ENCODE measurements at regions not wholly inside any gene's neighbourhood (a gene's known extent, or its start where the extent isn't known, plus 50 kb on each side); places are given as distances from the start of the nearest gene placed in this dataset.

GRCh38 chr9:2453106-2453505 is 168.5 kb upstream of the VLDLR start:
- no peak for DNase-seq (ENCODE audit: low spot score)

GRCh38 chr9:2453701-2454100 is 167.9 kb upstream of the VLDLR start:
- no peak for DNase-seq (ENCODE audit: low spot score)

GRCh38 chr9:2459756-2460155 is 161.8 kb upstream of the VLDLR start:
- no peak for DNase-seq (ENCODE audit: low spot score)

- no peak for DNase-seq (ENCODE audit: low spot score)
Observed at GRCh38 chr9:2461892-2462291, 159.7 kb upstream of the VLDLR start.

GRCh38 chr9:2464624-2465023 is 157.0 kb upstream of the VLDLR start:
- DNase-seq (ENCODE audit: low spot score) = no peak

- DNase-seq (ENCODE audit: low spot score) = no peak
Observed at GRCh38 chr9:2465516-2465915, 156.1 kb upstream of the VLDLR start.

- DNase-seq (ENCODE audit: low spot score) = peak; percentile 58
Observed at GRCh38 chr9:2465921-2466460, 155.6 kb upstream of the VLDLR start.

- no peak for DNase-seq (ENCODE audit: low spot score)
Observed at GRCh38 chr9:2466703-2467102, 154.9 kb upstream of the VLDLR start.

GRCh38 chr9:2469681-2470221 is 151.8 kb upstream of the VLDLR start:
- DNase-seq (ENCODE audit: low spot score) = peak; percentile 20

GRCh38 chr9:2473681-2474080 is 147.9 kb upstream of the VLDLR start:
- DNase-seq (ENCODE audit: low spot score) = no peak

- DNase-seq (ENCODE audit: low spot score) = no peak
Observed at GRCh38 chr9:2477755-2478154, 143.8 kb upstream of the VLDLR start.

GRCh38 chr9:2478421-2478820 is 143.2 kb upstream of the VLDLR start:
- no peak for DNase-seq (ENCODE audit: low spot score)

GRCh38 chr9:2479056-2479565 is 142.5 kb upstream of the VLDLR start:
- DNase-seq (ENCODE audit: low spot score) = no peak

GRCh38 chr9:2480255-2480837 is 141.2 kb upstream of the VLDLR start:
- no peak for DNase-seq (ENCODE audit: low spot score)

- no peak for DNase-seq (ENCODE audit: low spot score)
Observed at GRCh38 chr9:2481216-2481615, 140.4 kb upstream of the VLDLR start.

- DNase-seq (ENCODE audit: low spot score) = no peak
Observed at GRCh38 chr9:2486988-2487387, 134.6 kb upstream of the VLDLR start.

- no peak for DNase-seq (ENCODE audit: low spot score)
Observed at GRCh38 chr9:2489838-2490314, 131.7 kb upstream of the VLDLR start.

GRCh38 chr9:2492161-2492560 is 129.4 kb upstream of the VLDLR start:
- no peak for DNase-seq (ENCODE audit: low spot score)

- no peak for DNase-seq (ENCODE audit: low spot score)
Observed at GRCh38 chr9:2493109-2493508, 128.5 kb upstream of the VLDLR start.

GRCh38 chr9:2493529-2493928 is 128.1 kb upstream of the VLDLR start:
- no peak for DNase-seq (ENCODE audit: low spot score)

- DNase-seq (ENCODE audit: low spot score) = no peak
Observed at GRCh38 chr9:2494562-2494961, 127.0 kb upstream of the VLDLR start.

GRCh38 chr9:2495221-2496005 is 126.2 kb upstream of the VLDLR start:
- DNase-seq (ENCODE audit: low spot score) = no peak

GRCh38 chr9:2496169-2496568 is 125.4 kb upstream of the VLDLR start:
- DNase-seq (ENCODE audit: low spot score) = no peak

All from RKO (cell line).